ENCODE measurements at regions not wholly inside any gene's neighbourhood (a gene's known extent, or its start where the extent isn't known, plus 50 kb on each side); places are given as distances from the start of the nearest gene placed in this dataset.

DNA sequence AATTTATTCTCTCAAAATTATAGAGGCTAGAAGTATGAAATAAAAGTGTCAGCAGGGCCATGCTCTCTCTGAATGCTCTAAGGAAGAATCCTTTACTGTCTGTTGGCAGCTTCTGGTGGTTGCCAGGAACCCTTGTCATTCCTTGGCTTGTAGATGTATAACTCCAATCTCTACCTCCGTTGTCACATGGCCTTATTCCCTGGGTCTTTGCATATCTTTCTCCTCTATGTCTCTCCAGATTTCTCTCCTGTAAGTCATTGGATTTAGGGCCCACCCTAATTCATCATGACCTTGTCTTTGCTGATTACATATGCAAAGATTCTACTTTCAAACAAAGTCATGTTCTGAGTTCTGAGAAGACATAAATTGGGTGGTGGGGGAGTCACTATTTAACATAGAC, 127.0 kb upstream of the CHST9 start:
- Mint-ChIP-seq H3K27ac (ENCODE audit: unreplicated experiment) (no peak overlapping the region), H3K27me3 (ENCODE audit: low read depth, unreplicated experiment) (no peaks in the 10 kb centered on the region), H3K36me3 (ENCODE audit: low read depth, unreplicated experiment) (no peaks in the 10 kb centered on the region), H3K9me3 (ENCODE audit: unreplicated experiment) (peaks cover 3% of the 10 kb centered on the region), H3K4me1 (ENCODE audit: low read depth, unreplicated experiment) (peaks cover 2% of the 10 kb centered on the region), H3K4me3 (ENCODE audit: unreplicated experiment) (no peak overlapping the region)
- no peak overlapping the region for H3K27ac ChIP-seq (ENCODE audit: low read depth, low read length)
- no peak for DNase-seq (ENCODE audit: low read depth)
- H3K9ac ChIP-seq (ENCODE audit: low read length) = no peak overlapping the region
- H3K4me1 ChIP-seq (ENCODE audit: insufficient read depth, low read length) = no peaks in the 10 kb centered on the region
- no peaks in the 10 kb centered on the region for H3K9me3 ChIP-seq (ENCODE audit: insufficient read depth, low read depth, low read length)
- H4K20me1 ChIP-seq (ENCODE audit: insufficient read depth, low read length) = no peaks in the 10 kb centered on the region
- no peaks in the 10 kb centered on the region for H3K36me3 ChIP-seq (ENCODE audit: insufficient read depth, low read length)
- no peak for FAIRE-seq
- H3K27me3 ChIP-seq (ENCODE audit: insufficient read depth, low read length) = no peaks in the 10 kb centered on the region
- H3K4me2 ChIP-seq (ENCODE audit: low read length) = no peak overlapping the region
- H3K4me3 ChIP-seq (ENCODE audit: insufficient read depth, low read depth, low read length) = no peak overlapping the region
- TF ChIP-seq, protein P1, sequence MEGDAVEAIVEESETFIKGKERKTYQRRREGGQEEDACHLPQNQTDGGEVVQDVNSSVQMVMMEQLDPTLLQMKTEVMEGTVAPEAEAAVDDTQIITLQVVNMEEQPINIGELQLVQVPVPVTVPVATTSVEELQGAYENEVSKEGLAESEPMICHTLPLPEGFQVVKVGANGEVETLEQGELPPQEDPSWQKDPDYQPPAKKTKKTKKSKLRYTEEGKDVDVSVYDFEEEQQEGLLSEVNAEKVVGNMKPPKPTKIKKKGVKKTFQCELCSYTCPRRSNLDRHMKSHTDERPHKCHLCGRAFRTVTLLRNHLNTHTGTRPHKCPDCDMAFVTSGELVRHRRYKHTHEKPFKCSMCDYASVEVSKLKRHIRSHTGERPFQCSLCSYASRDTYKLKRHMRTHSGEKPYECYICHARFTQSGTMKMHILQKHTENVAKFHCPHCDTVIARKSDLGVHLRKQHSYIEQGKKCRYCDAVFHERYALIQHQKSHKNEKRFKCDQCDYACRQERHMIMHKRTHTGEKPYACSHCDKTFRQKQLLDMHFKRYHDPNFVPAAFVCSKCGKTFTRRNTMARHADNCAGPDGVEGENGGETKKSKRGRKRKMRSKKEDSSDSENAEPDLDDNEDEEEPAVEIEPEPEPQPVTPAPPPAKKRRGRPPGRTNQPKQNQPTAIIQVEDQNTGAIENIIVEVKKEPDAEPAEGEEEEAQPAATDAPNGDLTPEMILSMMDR (IDR thresholded peaks at IDR 0.05; ENCODE audit: insufficient read depth, low read depth, low read length) = no peak
- no peak for TF ChIP-seq EZH2 (IDR thresholded peaks at IDR 0.05; ENCODE audit: insufficient read depth, low read length)
- H2AFZ ChIP-seq (ENCODE audit: low read depth, low read length) = no peak overlapping the region
- H3K79me2 ChIP-seq (ENCODE audit: insufficient read depth, low read length) = no peaks in the 10 kb centered on the region

DNA sequence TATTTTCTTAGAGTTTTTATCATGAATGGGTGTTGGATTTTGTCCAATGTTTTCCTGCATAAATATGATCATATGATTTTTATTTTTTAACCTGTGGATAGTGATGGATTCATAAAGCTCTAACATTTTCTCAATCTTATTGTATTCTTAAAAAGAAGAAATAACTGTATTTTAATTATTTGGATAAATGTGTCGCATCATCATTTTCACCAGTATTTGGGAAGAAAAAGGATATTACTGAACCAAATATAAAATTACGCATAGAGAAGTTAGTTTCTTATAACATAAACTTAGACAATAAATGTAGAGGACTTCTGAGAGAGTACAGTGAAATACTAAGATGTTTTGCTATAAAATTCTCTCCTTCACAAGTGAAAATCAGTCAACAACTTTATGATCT, 126.0 kb upstream of the CHST9 start:
- no peak overlapping the region for H3K4me2 ChIP-seq (ENCODE audit: low read length)
- peaks cover 3% of the 10 kb centered on the region for H3K9me3 Mint-ChIP-seq (ENCODE audit: unreplicated experiment)
- H3K4me1 Mint-ChIP-seq (ENCODE audit: low read depth, unreplicated experiment) = peaks cover 2% of the 10 kb centered on the region
- FAIRE-seq = no peak
- no peaks in the 10 kb centered on the region for H4K20me1 ChIP-seq (ENCODE audit: insufficient read depth, low read length)
- no peak overlapping the region for H3K4me3 Mint-ChIP-seq (ENCODE audit: unreplicated experiment)
- no peak overlapping the region for H3K4me3 ChIP-seq (ENCODE audit: insufficient read depth, low read depth, low read length)
- no peak overlapping the region for H3K27ac Mint-ChIP-seq (ENCODE audit: unreplicated experiment)
- H3K9me3 ChIP-seq (ENCODE audit: insufficient read depth, low read depth, low read length) = no peaks in the 10 kb centered on the region
- H3K9ac ChIP-seq (ENCODE audit: low read length) = no peak overlapping the region
- no peak overlapping the region for H3K27ac ChIP-seq (ENCODE audit: low read depth, low read length)
- no peaks in the 10 kb centered on the region for H3K27me3 Mint-ChIP-seq (ENCODE audit: low read depth, unreplicated experiment)
- H2AFZ ChIP-seq (ENCODE audit: low read depth, low read length) = no peak overlapping the region
- H3K79me2 ChIP-seq (ENCODE audit: insufficient read depth, low read length) = no peaks in the 10 kb centered on the region
- no peaks in the 10 kb centered on the region for H3K4me1 ChIP-seq (ENCODE audit: insufficient read depth, low read length)
- H3K27me3 ChIP-seq (ENCODE audit: insufficient read depth, low read length) = no peaks in the 10 kb centered on the region
- no peak for DNase-seq (ENCODE audit: low read depth)
- no peaks in the 10 kb centered on the region for H3K36me3 Mint-ChIP-seq (ENCODE audit: low read depth, unreplicated experiment)
- TF ChIP-seq, protein P1 (IDR thresholded peaks at IDR 0.05; ENCODE audit: insufficient read depth, low read depth, low read length) = no peak
- no peak for TF ChIP-seq EZH2 (IDR thresholded peaks at IDR 0.05; ENCODE audit: insufficient read depth, low read length)
- H3K36me3 ChIP-seq (ENCODE audit: insufficient read depth, low read length) = no peaks in the 10 kb centered on the region

DNA sequence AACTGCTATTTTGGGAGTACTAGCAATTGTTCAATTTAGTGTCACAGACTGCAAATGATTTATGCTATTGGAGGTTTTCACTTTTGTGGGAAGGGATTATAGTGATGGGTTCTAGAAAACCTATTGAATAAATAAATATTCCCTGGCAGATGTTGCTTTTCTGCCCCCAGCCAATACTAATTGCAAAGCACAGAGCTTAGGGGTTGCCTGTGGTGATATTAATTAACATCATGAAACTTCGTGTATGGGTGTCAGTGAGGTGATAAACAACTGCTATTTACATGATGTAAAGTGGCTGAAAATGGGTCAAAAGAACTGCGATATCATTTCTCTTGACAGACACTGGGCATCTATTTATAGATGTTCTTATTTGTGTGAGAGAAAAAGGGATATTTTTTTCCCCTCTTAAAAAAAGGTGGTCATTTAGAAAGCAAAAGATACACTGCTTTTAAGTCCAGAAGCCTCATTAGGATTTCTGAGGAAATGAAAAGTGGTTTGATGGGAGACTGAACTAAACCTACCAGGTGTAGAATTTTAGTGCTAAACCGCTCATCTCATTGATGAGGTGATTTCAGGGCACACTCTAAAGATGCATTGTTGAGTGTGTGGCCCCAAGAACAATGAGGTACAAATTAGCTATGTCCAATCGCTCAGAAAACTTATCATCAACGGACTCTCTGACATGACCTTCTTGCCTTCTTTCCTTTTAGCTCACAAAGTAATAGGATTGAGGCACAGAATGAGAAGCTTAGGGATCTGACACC, 116.7 kb upstream of the CHST9 start:
- no peaks in the 10 kb centered on the region for H3K36me3 ChIP-seq (ENCODE audit: insufficient read depth, low read length)
- H3K4me1 ChIP-seq (ENCODE audit: insufficient read depth, low read length) = no peaks in the 10 kb centered on the region
- H3K9ac ChIP-seq (ENCODE audit: low read length) = no peak overlapping the region
- H3K27ac ChIP-seq (ENCODE audit: low read depth, low read length) = no peak overlapping the region
- no peaks in the 10 kb centered on the region for H3K27me3 ChIP-seq (ENCODE audit: insufficient read depth, low read length)
- H3K9me3 ChIP-seq (ENCODE audit: insufficient read depth, low read depth, low read length) = no peaks in the 10 kb centered on the region
- no peak for DNase-seq (ENCODE audit: low read depth)
- H3K27me3 Mint-ChIP-seq (ENCODE audit: low read depth, unreplicated experiment) = no peaks in the 10 kb centered on the region
- no peaks in the 10 kb centered on the region for H3K4me1 Mint-ChIP-seq (ENCODE audit: low read depth, unreplicated experiment)
- H3K9me3 Mint-ChIP-seq (ENCODE audit: unreplicated experiment) = no peaks in the 10 kb centered on the region
- TF ChIP-seq, protein P1 (IDR thresholded peaks at IDR 0.05; ENCODE audit: insufficient read depth, low read depth, low read length) = no peak
- TF ChIP-seq EZH2 (IDR thresholded peaks at IDR 0.05; ENCODE audit: insufficient read depth, low read length) = no peak
- no peak overlapping the region for H3K27ac Mint-ChIP-seq (ENCODE audit: unreplicated experiment)
- no peak overlapping the region for H2AFZ ChIP-seq (ENCODE audit: low read depth, low read length)
- no peak for FAIRE-seq
- H3K79me2 ChIP-seq (ENCODE audit: insufficient read depth, low read length) = no peaks in the 10 kb centered on the region
- H3K4me3 Mint-ChIP-seq (ENCODE audit: unreplicated experiment) = no peak overlapping the region
- H3K4me3 ChIP-seq (ENCODE audit: insufficient read depth, low read depth, low read length) = no peak overlapping the region
- H4K20me1 ChIP-seq (ENCODE audit: insufficient read depth, low read length) = no peaks in the 10 kb centered on the region
- H3K4me2 ChIP-seq (ENCODE audit: low read length) = no peak overlapping the region
- no peaks in the 10 kb centered on the region for H3K36me3 Mint-ChIP-seq (ENCODE audit: low read depth, unreplicated experiment)

Data from astrocyte (in vitro differentiated cells and primary cell).